Hepatocyte (in vitro differentiated cells): ENCODE measurements at regions not wholly inside any gene's neighbourhood (a gene's known extent, or its start where the extent isn't known, plus 50 kb on each side); places are given as distances from the start of the nearest gene placed in this dataset.

Source experiments
- CTCF ChIP-seq: fragments of 200-600 bp; sonication (generic); IDR thresholded peaks from 2 replicates; pipeline ENCODE4 v1.5.1; 2016; ENCODE audit warnings: antibody characterized with exemption, mild to moderate bottlenecking; ENCODE audit not compliant: poor library complexity
- EZH2 ChIP-seq: fragments of 200-600 bp; sonication (generic); IDR thresholded peaks from 2 replicates; pipeline ENCODE4 v1.6.1; 2016; ENCODE audit warnings: antibody characterized with exemption, mild to moderate bottlenecking, borderline replicate concordance
- EZH2phosphoT487 ChIP-seq: fragments of 200-600 bp; sonication (generic); IDR thresholded peaks from one replicate; pipeline ENCODE4 v1.6.1; 2018; ENCODE audit warnings: antibody characterized with exemption, mild to moderate bottlenecking, low read depth, moderate library complexity; ENCODE audit not compliant: unreplicated experiment, severe bottlenecking

- TF ChIP-seq CTCF (no peak), EZH2 (no peak), EZH2phosphoT487 (no peak)
These were observed 1297.3 kb downstream of the JRKL start for GRCh38 chr11:97687111-97687510.
